IMR-90 (cell line): ENCODE measurements at regions not wholly inside any gene's neighbourhood (a gene's known extent, or its start where the extent isn't known, plus 50 kb on each side); places are given as distances from the start of the nearest gene placed in this dataset.

Source experiments
- ATAC-seq: fragments of 200-7000 bp; cut with Tn5 transposase; 2 replicates; pipeline ENCODE4 v1.9.1; 2020; ENCODE audit warnings: low read depth, mild to moderate bottlenecking, moderate library complexity
- BruUV-seq: library from RNA; stranded (reverse); fragments of 400-500 nt; replicated peaks from 2 replicates; lab custom pipeline; 2021; lab: Mats Ljungman, UMichigan
- CTCF ChIA-PET: fragments of 300-600 bp; formaldehyde crosslinking; extraction: SDS; loops from one replicate; lab custom pipeline; 2021; ENCODE audit warnings: antibody characterized with exemption; lab: Yijun Ruan, JAX
- POLR2A ChIA-PET: fragments of 300-600 bp; sonication (Branson Sonifier 250); formaldehyde crosslinking; loops from one replicate; lab custom pipeline; 2022; ENCODE audit warnings: antibody characterized with exemption; ENCODE audit not compliant: unreplicated experiment; lab: Charles Lee
- DNase-seq: peaks from one replicate; pipeline ENCODE4 v3.0.0; 2013
- H2AFZ ChIP-seq: replicated peaks from 2 replicates; pipeline ENCODE3; 2013; ENCODE audit warnings: low read length, mild to moderate bottlenecking; ENCODE audit not compliant: poor library complexity
- H2AK5ac ChIP-seq: 2 replicates; pipeline ENCODE4 v1.6.1; 2013; ENCODE audit warnings: low read depth, low read length, inconsistent platforms
- H2AK9ac ChIP-seq: replicated peaks from 2 replicates; pipeline ENCODE3; 2013; ENCODE audit warnings: mild to moderate bottlenecking, low read depth, low read length, moderate library complexity; ENCODE audit not compliant: poor library complexity
- H2BK120ac ChIP-seq: 2 replicates; pipeline ENCODE4 v1.6.1; 2013; ENCODE audit warnings: low read depth, low read length, inconsistent platforms
- H2BK15ac ChIP-seq: 3 replicates; pipeline ENCODE4 v1.6.1; 2013; ENCODE audit warnings: low read depth, low read length, inconsistent platforms
- H2BK20ac ChIP-seq: 2 replicates; pipeline ENCODE4 v1.6.1; 2013; ENCODE audit warnings: low read depth, mild to moderate bottlenecking, inconsistent platforms, low read length, moderate library complexity
- H2BK5ac ChIP-seq: 2 replicates; pipeline ENCODE4 v1.6.1; 2013; ENCODE audit warnings: mild to moderate bottlenecking, low read depth, low read length, inconsistent platforms; ENCODE audit not compliant: poor library complexity, severe bottlenecking
- H3K14ac ChIP-seq: replicated peaks from 2 replicates; pipeline ENCODE4 v1.6.1; 2013; ENCODE audit warnings: low read depth, low read length, inconsistent platforms
- H3K18ac ChIP-seq: 2 replicates; pipeline ENCODE4 v1.6.1; 2013; ENCODE audit warnings: low read depth, low read length, control low read depth
- H3K23ac ChIP-seq: 2 replicates; pipeline ENCODE4 v1.6.1; 2013; ENCODE audit warnings: low read depth, low read length, inconsistent platforms
- H3K27ac ChIP-seq: 2 replicates; pipeline ENCODE4 v1.5.1; 2013; ENCODE audit warnings: mild to moderate bottlenecking, control low read depth, low read length; ENCODE audit not compliant: insufficient read depth
- H3K27me3 ChIP-seq: 2 replicates; pipeline ENCODE4 v1.6.1; 2013; ENCODE audit warnings: low read length; ENCODE audit not compliant: control insufficient read depth, insufficient read depth
- H3K36me3 ChIP-seq: 2 replicates; pipeline ENCODE4 v1.6.1; 2013; ENCODE audit warnings: low read length, mixed read lengths; ENCODE audit not compliant: control insufficient read depth, insufficient read depth
- H3K4ac ChIP-seq: 2 replicates; pipeline ENCODE4 v1.6.1; 2013; ENCODE audit warnings: low read depth, low read length, inconsistent platforms
- H3K4me1 ChIP-seq: 2 replicates; pipeline ENCODE4 v1.6.1; 2013; ENCODE audit warnings: low read length, mixed read lengths; ENCODE audit not compliant: control insufficient read depth, insufficient read depth
- H3K4me2 ChIP-seq: 2 replicates; pipeline ENCODE4 v1.6.1; 2013; ENCODE audit warnings: low read depth, mild to moderate bottlenecking, control low read depth, low read length, moderate library complexity
- H3K4me3 ChIP-seq: 2 replicates; pipeline ENCODE4 v1.5.1; 2013; ENCODE audit warnings: low read depth, mild to moderate bottlenecking, control low read depth, low read length, moderate library complexity; ENCODE audit not compliant: insufficient read depth
- H3K56ac ChIP-seq: 2 replicates; pipeline ENCODE4 v1.6.1; 2013; ENCODE audit warnings: low read length, inconsistent platforms; ENCODE audit not compliant: insufficient read depth; ENCODE audit errors: extremely low read depth
- H3K79me1 ChIP-seq, 2 experiments: 2 replicates each; pipeline ENCODE4 v1.6.1; 2013; ENCODE audit warnings: low read length in 2 of 2, inconsistent platforms in 1 of 2, low read depth in 1 of 2
- H3K9ac ChIP-seq: 2 replicates; pipeline ENCODE4 v1.6.1; 2013; ENCODE audit warnings: low read depth, low read length, control low read depth
- H3K9me1 ChIP-seq: 2 replicates; pipeline ENCODE4 v1.6.1; 2013; ENCODE audit warnings: low read length, inconsistent platforms; ENCODE audit not compliant: insufficient read depth
- H3K9me3 ChIP-seq: 2 replicates; pipeline ENCODE4 v1.6.1; 2013; ENCODE audit warnings: low read length; ENCODE audit not compliant: control insufficient read depth, insufficient read depth
- H4K20me1 ChIP-seq: 2 replicates; pipeline ENCODE4 v1.6.1; 2013; ENCODE audit warnings: low read length, inconsistent platforms; ENCODE audit not compliant: insufficient read depth
- H4K5ac ChIP-seq: 2 replicates; pipeline ENCODE4 v1.6.1; 2013; ENCODE audit warnings: mild to moderate bottlenecking, low read depth, low read length, control low read depth
- H4K8ac ChIP-seq, 2 experiments: 2 replicates each; pipeline ENCODE4 v1.6.1; 2013; ENCODE audit warnings: low read depth in 2 of 2, low read length in 2 of 2, control low read depth in 1 of 2, inconsistent platforms in 1 of 2
- H4K91ac ChIP-seq: 2 replicates; pipeline ENCODE4 v1.6.1; 2013; ENCODE audit warnings: low read depth, low read length, inconsistent platforms; ENCODE audit not compliant: insufficient read depth
- CEBPB ChIP-seq: IDR thresholded peaks from 2 replicates; pipeline ENCODE4 v1.6.1; 2012; ENCODE audit warnings: low read depth, low read length, improper control_type of control experiment
- FOS ChIP-seq: fragments of 150-350 bp; IDR thresholded peaks from 2 replicates; pipeline ENCODE4 v1.6.1; 2016; ENCODE audit warnings: low read depth, low read length
- MAFK ChIP-seq: IDR thresholded peaks from 2 replicates; pipeline ENCODE4 v1.6.1; 2012; ENCODE audit warnings: low read depth, low read length, improper control_type of control experiment
- POLR2A ChIP-seq: IDR thresholded peaks from 2 replicates; pipeline ENCODE4 v1.6.1; 2012; ENCODE audit warnings: mild to moderate bottlenecking, low read depth, low read length
- RCOR1 ChIP-seq: IDR thresholded peaks from 2 replicates; pipeline ENCODE4 v1.6.1; 2012; ENCODE audit warnings: mild to moderate bottlenecking, low read length, improper control_type of control experiment; ENCODE audit not compliant: insufficient replicate concordance
- SMC3 ChIP-seq: fragments of 150-350 bp; IDR thresholded peaks from 2 replicates; pipeline ENCODE4 v1.6.1; 2016; ENCODE audit warnings: low read depth, mild to moderate bottlenecking, antibody characterized with exemption, low read length, moderate library complexity
- WGBS, 2 experiments: methylation state at CpG; one replicate each; pipeline versions ENCODE4 v1.1.5 to v1.1.7; 2013; ENCODE audit warnings: missing lambda C conversion rate in 2 of 2; ENCODE audit not compliant: insufficient read length in 1 of 2; ENCODE audit errors: extremely low coverage in 2 of 2; 5-methylcytosine and 5-hydroxymethylcytosine counted together
- dilution Hi-C: fragments of 300-500 bp; cut with HindIII; formaldehyde crosslinking; loops from one replicate; pipeline ENCODE4 v1.14.3; 2018; ENCODE audit warnings: low sequenced_read_pairs; ENCODE audit not compliant: unreplicated experiment
- in situ Hi-C: fragments of 300-500 bp; cut with MboI; formaldehyde crosslinking; loops from 3 replicates; pipeline ENCODE4 v1.14.3; 2019; ENCODE audit warnings: low sequenced_read_pairs, inconsistent platforms, mixed read lengths
- intact Hi-C: fragments of 100-400 bp; cut with micrococcal nuclease; formaldehyde crosslinking; loops from 2 replicates; pipeline ENCODE4 v1.10.0; 2022

DNA sequence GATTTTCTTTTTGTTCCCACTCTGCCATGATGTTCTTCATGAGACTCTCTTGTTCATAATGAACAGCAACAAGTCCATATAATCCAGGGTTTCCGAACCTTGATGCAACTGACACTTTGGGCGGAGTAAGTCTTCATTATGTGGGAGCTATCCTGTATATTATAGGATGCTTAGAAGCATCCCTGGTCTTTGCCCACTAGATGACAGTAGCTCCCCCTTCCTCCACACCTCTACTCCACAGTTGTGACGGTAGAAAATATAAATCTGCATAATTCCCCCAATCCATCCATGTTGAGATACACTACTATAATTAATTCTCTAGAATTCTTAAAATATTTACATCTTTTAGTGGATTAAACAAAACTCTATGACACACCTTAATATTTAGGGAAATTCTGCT lies 482.2 kb upstream of the CELF4 start:
- no peak overlapping the region for H2AFZ ChIP-seq
- no peaks in the 10 kb centered on the region for H3K36me3 ChIP-seq
- DNase-seq (no peak), ATAC-seq (no peak)
- H3K9me1 ChIP-seq, result no peaks in the 10 kb centered on the region
- no peak overlapping the region for H3K9ac ChIP-seq
- H3K27ac ChIP-seq, result no peak overlapping the region
- H2AK9ac ChIP-seq, result no peak overlapping the region
- H3K4me1 ChIP-seq, result no peaks in the 10 kb centered on the region
- no CpG with 5 or more reads among the region's 3 CpGs for WGBS, 2 experiments
- no peak overlapping the region for H4K5ac ChIP-seq
- H4K8ac ChIP-seq, result no peak overlapping the region
- no peaks in the 10 kb centered on the region for H3K79me1 ChIP-seq
- ChIA-PET CTCF (no interaction called here), POLR2A (no interaction called here)
- no peak overlapping the region for H2AK5ac ChIP-seq
- intact Hi-C loops (no loop called here), in situ Hi-C loops (no loop called here), dilution Hi-C loops (no loop called here)
- no peak overlapping the region for H3K18ac ChIP-seq
- no peak overlapping the region for H3K4me2 ChIP-seq
- H2BK120ac ChIP-seq, result no peak overlapping the region
- H3K4ac ChIP-seq, result no peak overlapping the region
- TF ChIP-seq POLR2A (no peak), FOS (no peak), RCOR1 (no peak), SMC3 (no peak), MAFK (no peak), CEBPB (no peak)
- H4K20me1 ChIP-seq, result no peaks in the 10 kb centered on the region
- H2BK15ac ChIP-seq, result no peak overlapping the region
- H3K14ac ChIP-seq, result no peak overlapping the region
- H3K27me3 ChIP-seq, result no peaks in the 10 kb centered on the region
- H3K4me3 ChIP-seq, result no peak overlapping the region
- no peak overlapping the region for H3K56ac ChIP-seq
- H2BK20ac ChIP-seq, result no peak overlapping the region
- H3K9me3 ChIP-seq, result peaks cover 13% of the 10 kb centered on the region
- no peak overlapping the region for H2BK5ac ChIP-seq
- no TSS peak for BruUV-seq
- no peak overlapping the region for H3K23ac ChIP-seq
- no peak overlapping the region for H4K91ac ChIP-seq
